ENCODE measurements at regions not wholly inside any gene's neighbourhood (a gene's known extent, or its start where the extent isn't known, plus 50 kb on each side); places are given as distances from the start of the nearest gene placed in this dataset.

GRCh38 chr1:223034270-223034798 lies 108.7 kb downstream of the TLR5 start:
- Histone ChIP-seq H2BK12ac (ENCODE audit: low read depth, low read length) (peak overlapping the region; percentile 91), H3K4me2 (ENCODE audit: insufficient read depth in 1 of 2, low read depth in 2 of 2, low read length in 2 of 2) (no peak overlapping the region), H4K91ac (replicated peaks; ENCODE audit: insufficient read length, low read length) (peak overlapping the region; percentile 44), H3K27ac (ENCODE audit: low read depth, low read length) (no peak overlapping the region), H2AK5ac (ENCODE audit: low read depth, low read length) (peak overlapping the region; percentile 60; the same call in 1 of the 2 replicates), H3K23me2 (ENCODE audit: low read depth, low read length) (peaks cover 9% of the 10 kb centered on the region), H3K36me3 (ENCODE audit: control insufficient read depth in 2 of 4, insufficient read depth in 4 of 4, low read length in 3 of 4) (peaks cover 0 to 4% (median 0%) of the 10 kb centered on the region in 4 experiments; a peak in 2 of 8 replicates), H2BK15ac (ENCODE audit: low read length) (peak overlapping the region; percentile 20; the same call in 1 of the 2 replicates), H2BK120ac (replicated peaks; ENCODE audit: low read depth, low read length) (peak overlapping the region; percentile 71), H2AFZ (ENCODE audit: low read length) (no peak overlapping the region), H3K9me3 (ENCODE audit: insufficient read depth in 2 of 2, low read depth in 1 of 2, low read length in 1 of 2) (no peaks in the 10 kb centered on the region), H3K79me1 (ENCODE audit: low read depth, low read length) (peaks cover 5% of the 10 kb centered on the region; the same call in 1 of the 2 replicates), H4K5ac (ENCODE audit: insufficient read length, low read depth, low read length) (no peak overlapping the region), H3K23ac (ENCODE audit: insufficient read length) (no peak overlapping the region), H3K4me1 (replicated peaks in 1 of 4; ENCODE audit: control insufficient read depth in 3 of 4, insufficient read depth in 4 of 4, low read length in 3 of 4) (peaks cover 13 to 29% (median 21%) of the 10 kb centered on the region in 4 experiments), H2BK5ac (ENCODE audit: low read depth, low read length) (peak overlapping the region; percentile 40; the same call in 1 of the 2 replicates), H3K18ac (ENCODE audit: extremely low read depth, low read length) (no peak overlapping the region), H3K9ac (replicated peaks in 1 of 4; ENCODE audit: extremely low read depth in 1 of 4, low read depth in 3 of 4, low read length in 3 of 4) (no peak overlapping the region), H3K56ac (replicated peaks; ENCODE audit: insufficient read length, low read depth, low read length) (no peak overlapping the region), H3K4ac (replicated peaks; ENCODE audit: insufficient read length, low read depth, low read length) (peak overlapping the region; percentile 59), H4K8ac (ENCODE audit: extremely low read depth, insufficient read depth, low read length) (no peak overlapping the region), H3K79me2 (ENCODE audit: control insufficient read depth in 1 of 2, insufficient read depth in 2 of 2, low read length in 2 of 2) (peaks cover 0 to 31% of the 10 kb centered on the region in 2 experiments; a peak in 2 of 4 replicates), H3K14ac (ENCODE audit: insufficient read length) (no peak overlapping the region), H2BK20ac (ENCODE audit: low read length) (0 out of 2 replicates have a peak overlapping the region, but pooled peaks have one; percentile 35), H4K20me1 (replicated peaks in 1 of 2; ENCODE audit: control insufficient read depth in 1 of 2, insufficient read depth in 2 of 2, low read length in 2 of 2) (no peaks in the 10 kb centered on the region), H3K4me3 (ENCODE audit: extremely low read depth in 1 of 4, insufficient read depth in 2 of 4, low read depth in 3 of 4, low read length in 4 of 4) (no peak overlapping the region), H3K27me3 (replicated peaks in 1 of 4; ENCODE audit: control insufficient read depth in 3 of 4, extremely low read depth in 1 of 4, insufficient read depth in 3 of 4, low read length in 3 of 4) (peaks cover 0 to 2% (median 0%) of the 10 kb centered on the region in 4 experiments; a peak in 1 of 7 replicates)
- WGBS, 2 experiments (ENCODE audit: extremely low coverage in 1 of 2, insufficient coverage in 1 of 2, insufficient read length in 1 of 2, insufficient replicate concordance in 2 of 2, low coverage in 1 of 2, low lambda C conversion rate in 2 of 2, missing lambda C conversion rate in 1 of 2) = 84% methylated on average over 5 of the region's 5 CpGs; no CpG with 5 or more reads in 1 of the 2 experiments
- CTCF ChIA-PET (ENCODE audit: partially characterized antibody) = no interaction called here
- DNase-seq (ENCODE audit: low read depth in 1 of 2, low spot score in 2 of 2) (no peak), FAIRE-seq (no peak)
- POLR2A ChIA-PET (ENCODE audit: partially characterized antibody) = interaction anchor here (0.7 to 6.5 kb wide), 10 partner anchors 9 to 47 kb away, joined by 3 to 65 read pairs (median 6); no protein-coding TSS in a partner anchor
- TF ChIP-seq SP1 (IDR thresholded peaks at IDR 0.05; ENCODE audit: low read depth, low read length) (no peak), USF2 (IDR thresholded peaks at IDR 0.05; ENCODE audit: low read length) (no peak), SRF (IDR thresholded peaks at IDR 0.05; ENCODE audit: low read depth, low read length) (no peak), SAP30 (IDR thresholded peaks at IDR 0.05; ENCODE audit: insufficient read depth, insufficient replicate concordance, low read length) (no peak), E2F6 (IDR thresholded peaks at IDR 0.05) (no peak), NANOG (IDR thresholded peaks at IDR 0.05; ENCODE audit: insufficient read depth, low read depth, low read length, poor library complexity, severe bottlenecking) (no peak), YY1 (IDR thresholded peaks at IDR 0.05; ENCODE audit: low read depth, low read length) (no peak), TCF12 (IDR thresholded peaks at IDR 0.05; ENCODE audit: low read depth, low read length) (no peak)
